ENCODE measurements at regions not wholly inside any gene's neighbourhood (a gene's known extent, or its start where the extent isn't known, plus 50 kb on each side); places are given as distances from the start of the nearest gene placed in this dataset.
"Not testable (repeated sequence)": the region's sequence is repeated elsewhere in the genome, so short reads cannot be mapped to it uniquely, and the experiment has no call there.

- POLR2A ChIA-PET; H3K27ac ChIP-seq (ENCODE audit: low read depth, low read length); H3K36me3 ChIP-seq (ENCODE audit: control insufficient read depth in 1 of 2, insufficient read depth in 2 of 2, low read length in 2 of 2); RAD21 ChIA-PET (ENCODE audit: low non-redundant PET in 1 of 2, low total read pairs in 2 of 2, uncharacterized antibody in 2 of 2, unreplicated experiment in 2 of 2); H4K20me1 ChIP-seq (ENCODE audit: insufficient read depth); H3K79me2 ChIP-seq (ENCODE audit: insufficient read depth, low read length); H3K9me2 ChIP-seq (ENCODE audit: insufficient read depth); BruUV-seq (replicated peaks); H3K9ac ChIP-seq (ENCODE audit: low read length); intact Hi-C loops (cut with micrococcal nuclease); H3K27me3 ChIP-seq (ENCODE audit: insufficient read depth, low read length); H3K9me3 ChIP-seq (ENCODE audit: control insufficient read depth in 1 of 2, insufficient read depth in 1 of 2, low read depth in 1 of 2, low read length in 2 of 2); DNase-seq (ENCODE audit: low read depth, low spot score): not testable (repeated sequence)
- CTCF ChIA-PET = interaction anchor here (1.1 kb wide), 1 partner anchor 21 kb away, joined by 6 read pairs; no protein-coding TSS in a partner anchor
- peak; percentile 35 for ATAC-seq
- Histone ChIP-seq H2AFZ (ENCODE audit: low read depth, low read length, poor library complexity, severe bottlenecking) (peak overlapping the region; percentile 84), H3K4me2 (ENCODE audit: low read length) (peak overlapping the region; percentile 58), H3K4me3 (replicated peaks in 1 of 2; ENCODE audit: low read depth in 1 of 2, low read length in 2 of 2) (peak overlapping the region in 1 of 2 experiments; percentile 32; a peak in 2 of 4 replicates), H3K4me1 (ENCODE audit: control insufficient read depth in 1 of 2, insufficient read depth in 2 of 2, low read length in 2 of 2) (peaks cover 0 to 23% of the 10 kb centered on the region in 2 experiments; a peak in 2 of 4 replicates)
Measured at GRCh38 chr11:122559218-122559617, 96.3 kb upstream of the UBASH3B start.

- intact Hi-C loops (cut with micrococcal nuclease); H3K9me2 ChIP-seq (ENCODE audit: insufficient read depth); DNase-seq (ENCODE audit: low read depth, low spot score); H3K27me3 ChIP-seq (ENCODE audit: insufficient read depth, low read length); H3K79me2 ChIP-seq (ENCODE audit: insufficient read depth, low read length); POLR2A ChIA-PET; H4K20me1 ChIP-seq (ENCODE audit: insufficient read depth); RAD21 ChIA-PET (ENCODE audit: low non-redundant PET in 1 of 2, low total read pairs in 2 of 2, uncharacterized antibody in 2 of 2, unreplicated experiment in 2 of 2); H3K36me3 ChIP-seq (ENCODE audit: control insufficient read depth in 1 of 2, insufficient read depth in 2 of 2, low read length in 2 of 2); H3K9me3 ChIP-seq (ENCODE audit: control insufficient read depth in 1 of 2, insufficient read depth in 1 of 2, low read depth in 1 of 2, low read length in 2 of 2); BruUV-seq (replicated peaks): not testable (repeated sequence)
- Histone ChIP-seq H3K4me2 (ENCODE audit: low read length) (peak overlapping the region; percentile 72), H3K4me1 (ENCODE audit: control insufficient read depth in 1 of 2, insufficient read depth in 2 of 2, low read length in 2 of 2) (peaks cover 0 to 23% of the 10 kb centered on the region in 2 experiments; a peak in 2 of 4 replicates), H3K27ac (ENCODE audit: low read depth, low read length) (peak overlapping the region; percentile 46; the same call in 1 of the 2 replicates), H3K9ac (ENCODE audit: low read length) (peak overlapping the region; percentile 49; the same call in 1 of the 2 replicates), H3K4me3 (replicated peaks in 1 of 2; ENCODE audit: low read depth in 1 of 2, low read length in 2 of 2) (peak overlapping the region; percentile 42 to 57; a peak in 3 of 4 replicates), H2AFZ (ENCODE audit: low read depth, low read length, poor library complexity, severe bottlenecking) (peak overlapping the region; percentile 74)
- CTCF ChIA-PET = interaction anchor here (0.6 to 0.8 kb wide), 2 partner anchors 11 to 23 kb away, joined by 3 to 4 read pairs; no protein-coding TSS in a partner anchor
- peak; percentile 7 for ATAC-seq
Measured at GRCh38 chr11:122557163-122557562, 98.4 kb upstream of the UBASH3B start.

GRCh38 chr11:122556605-122557004 is 98.9 kb upstream of the UBASH3B start:
- no peaks in the 10 kb centered on the region for H3K79me2 ChIP-seq (ENCODE audit: insufficient read depth, low read length)
- peaks cover 0 to 23% of the 10 kb centered on the region in 2 experiments; a peak in 2 of 4 replicates for H3K4me1 ChIP-seq (ENCODE audit: control insufficient read depth in 1 of 2, insufficient read depth in 2 of 2, low read length in 2 of 2)
- no peak for DNase-seq (ENCODE audit: low read depth, low spot score)
- no peaks in the 10 kb centered on the region for H4K20me1 ChIP-seq (ENCODE audit: insufficient read depth)
- peak overlapping the region; percentile 49 for H3K9ac ChIP-seq (ENCODE audit: low read length)
- ChIA-PET RAD21 (ENCODE audit: low non-redundant PET in 1 of 2, low total read pairs in 2 of 2, uncharacterized antibody in 2 of 2, unreplicated experiment in 2 of 2) (no interaction called here), POLR2A (no interaction called here), CTCF (interaction anchor here (0.6 to 0.8 kb wide), 2 partner anchors 12 to 24 kb away, joined by 3 to 4 read pairs; no protein-coding TSS in a partner anchor)
- H3K9me3 ChIP-seq (ENCODE audit: control insufficient read depth in 1 of 2, insufficient read depth in 1 of 2, low read depth in 1 of 2, low read length in 2 of 2) = no peaks in the 10 kb centered on the region
- peak overlapping the region; percentile 46; the same call in 1 of the 2 replicates for H3K27ac ChIP-seq (ENCODE audit: low read depth, low read length)
- intact Hi-C loops (cut with micrococcal nuclease) = no loop called here
- H2AFZ ChIP-seq (ENCODE audit: low read depth, low read length, poor library complexity, severe bottlenecking) = peak overlapping the region; percentile 74
- no peaks in the 10 kb centered on the region for H3K36me3 ChIP-seq (ENCODE audit: control insufficient read depth in 1 of 2, insufficient read depth in 2 of 2, low read length in 2 of 2)
- H3K27me3 ChIP-seq (ENCODE audit: insufficient read depth, low read length) = no peaks in the 10 kb centered on the region
- peak; percentile 71 for ATAC-seq
- no TSS peak for BruUV-seq (replicated peaks)
- no peaks in the 10 kb centered on the region for H3K9me2 ChIP-seq (ENCODE audit: insufficient read depth)
- peak overlapping the region; percentile 42 to 57 for H3K4me3 ChIP-seq (replicated peaks in 1 of 2; ENCODE audit: low read depth in 1 of 2, low read length in 2 of 2)
- H3K4me2 ChIP-seq (ENCODE audit: low read length) = peak overlapping the region; percentile 72
- TF ChIP-seq RAD21 (IDR thresholded peaks at IDR 0.05; ENCODE audit: low read depth) = 0 out of 2 replicates have a peak, but pooled peaks have one; percentile 6
- TF ChIP-seq ZNF274 (IDR thresholded peaks at IDR 0.05; ENCODE audit: low read depth, low read length) = no peak
- TF ChIP-seq ELF1 (IDR thresholded peaks at IDR 0.05; ENCODE audit: borderline replicate concordance, low read depth) = no peak
- TF ChIP-seq CEBPB (IDR thresholded peaks at IDR 0.05; ENCODE audit: low read depth) = no peak
- TF ChIP-seq ZBTB33 (IDR thresholded peaks at IDR 0.05; ENCODE audit: extremely low read depth, insufficient replicate concordance, low read length) = no peak
- peak; percentile 66 for TF ChIP-seq MAX (IDR thresholded peaks at IDR 0.05)
- peak; percentile 27 for TF ChIP-seq POLR2A (IDR thresholded peaks at IDR 0.05; ENCODE audit: borderline replicate concordance, extremely low read depth, insufficient read depth, insufficient read length)
- TF ChIP-seq ZFX (IDR thresholded peaks at IDR 0.05) = no peak
- no peak for TF ChIP-seq ATF3 (IDR thresholded peaks at IDR 0.05)
- TF ChIP-seq SRF (IDR thresholded peaks at IDR 0.05; ENCODE audit: low read depth) = no peak
- TF ChIP-seq SP1 (IDR thresholded peaks at IDR 0.05; ENCODE audit: low read depth) = no peak
- no peak for TF ChIP-seq EZH2phosphoT487 (IDR thresholded peaks at IDR 0.05; ENCODE audit: borderline replicate concordance)
- TF ChIP-seq SIN3A (IDR thresholded peaks at IDR 0.05; ENCODE audit: low read depth) = no peak

All from HCT116 (cell line).